ENCODE measurements at regions not wholly inside any gene's neighbourhood (a gene's known extent, or its start where the extent isn't known, plus 50 kb on each side); places are given as distances from the start of the nearest gene placed in this dataset.

DNA sequence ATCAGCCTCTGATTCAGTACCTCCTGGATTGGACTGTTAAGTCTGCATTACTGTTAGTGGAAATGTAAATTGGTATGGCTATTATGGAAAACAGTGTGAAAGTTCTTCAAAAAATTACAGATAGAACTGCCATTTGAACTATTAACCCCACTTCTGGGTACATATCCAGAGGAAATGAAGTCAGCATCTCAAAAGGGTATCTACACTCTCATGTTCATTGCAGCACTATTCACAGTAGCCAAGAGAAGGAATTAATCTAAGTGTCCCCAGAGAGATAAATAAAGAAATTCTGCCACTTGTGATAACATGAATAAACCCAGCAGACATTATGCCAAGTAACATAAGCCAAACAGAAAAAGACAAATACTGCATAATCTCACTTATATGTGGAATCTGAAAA is 676.0 kb downstream of the PLA2G4A start:
- TF ChIP-seq, protein P1, sequence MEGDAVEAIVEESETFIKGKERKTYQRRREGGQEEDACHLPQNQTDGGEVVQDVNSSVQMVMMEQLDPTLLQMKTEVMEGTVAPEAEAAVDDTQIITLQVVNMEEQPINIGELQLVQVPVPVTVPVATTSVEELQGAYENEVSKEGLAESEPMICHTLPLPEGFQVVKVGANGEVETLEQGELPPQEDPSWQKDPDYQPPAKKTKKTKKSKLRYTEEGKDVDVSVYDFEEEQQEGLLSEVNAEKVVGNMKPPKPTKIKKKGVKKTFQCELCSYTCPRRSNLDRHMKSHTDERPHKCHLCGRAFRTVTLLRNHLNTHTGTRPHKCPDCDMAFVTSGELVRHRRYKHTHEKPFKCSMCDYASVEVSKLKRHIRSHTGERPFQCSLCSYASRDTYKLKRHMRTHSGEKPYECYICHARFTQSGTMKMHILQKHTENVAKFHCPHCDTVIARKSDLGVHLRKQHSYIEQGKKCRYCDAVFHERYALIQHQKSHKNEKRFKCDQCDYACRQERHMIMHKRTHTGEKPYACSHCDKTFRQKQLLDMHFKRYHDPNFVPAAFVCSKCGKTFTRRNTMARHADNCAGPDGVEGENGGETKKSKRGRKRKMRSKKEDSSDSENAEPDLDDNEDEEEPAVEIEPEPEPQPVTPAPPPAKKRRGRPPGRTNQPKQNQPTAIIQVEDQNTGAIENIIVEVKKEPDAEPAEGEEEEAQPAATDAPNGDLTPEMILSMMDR (IDR thresholded peaks at IDR 0.05; ENCODE audit: low read depth, low read length, missing input control): no peak
- no peak for TF ChIP-seq TAF1 (conservative IDR thresholded peaks at IDR 0.05)
- TF ChIP-seq, protein P2, sequence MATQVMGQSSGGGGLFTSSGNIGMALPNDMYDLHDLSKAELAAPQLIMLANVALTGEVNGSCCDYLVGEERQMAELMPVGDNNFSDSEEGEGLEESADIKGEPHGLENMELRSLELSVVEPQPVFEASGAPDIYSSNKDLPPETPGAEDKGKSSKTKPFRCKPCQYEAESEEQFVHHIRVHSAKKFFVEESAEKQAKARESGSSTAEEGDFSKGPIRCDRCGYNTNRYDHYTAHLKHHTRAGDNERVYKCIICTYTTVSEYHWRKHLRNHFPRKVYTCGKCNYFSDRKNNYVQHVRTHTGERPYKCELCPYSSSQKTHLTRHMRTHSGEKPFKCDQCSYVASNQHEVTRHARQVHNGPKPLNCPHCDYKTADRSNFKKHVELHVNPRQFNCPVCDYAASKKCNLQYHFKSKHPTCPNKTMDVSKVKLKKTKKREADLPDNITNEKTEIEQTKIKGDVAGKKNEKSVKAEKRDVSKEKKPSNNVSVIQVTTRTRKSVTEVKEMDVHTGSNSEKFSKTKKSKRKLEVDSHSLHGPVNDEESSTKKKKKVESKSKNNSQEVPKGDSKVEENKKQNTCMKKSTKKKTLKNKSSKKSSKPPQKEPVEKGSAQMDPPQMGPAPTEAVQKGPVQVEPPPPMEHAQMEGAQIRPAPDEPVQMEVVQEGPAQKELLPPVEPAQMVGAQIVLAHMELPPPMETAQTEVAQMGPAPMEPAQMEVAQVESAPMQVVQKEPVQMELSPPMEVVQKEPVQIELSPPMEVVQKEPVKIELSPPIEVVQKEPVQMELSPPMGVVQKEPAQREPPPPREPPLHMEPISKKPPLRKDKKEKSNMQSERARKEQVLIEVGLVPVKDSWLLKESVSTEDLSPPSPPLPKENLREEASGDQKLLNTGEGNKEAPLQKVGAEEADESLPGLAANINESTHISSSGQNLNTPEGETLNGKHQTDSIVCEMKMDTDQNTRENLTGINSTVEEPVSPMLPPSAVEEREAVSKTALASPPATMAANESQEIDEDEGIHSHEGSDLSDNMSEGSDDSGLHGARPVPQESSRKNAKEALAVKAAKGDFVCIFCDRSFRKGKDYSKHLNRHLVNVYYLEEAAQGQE (IDR thresholded peaks at IDR 0.05): no peak
- TF ChIP-seq, protein P3, sequence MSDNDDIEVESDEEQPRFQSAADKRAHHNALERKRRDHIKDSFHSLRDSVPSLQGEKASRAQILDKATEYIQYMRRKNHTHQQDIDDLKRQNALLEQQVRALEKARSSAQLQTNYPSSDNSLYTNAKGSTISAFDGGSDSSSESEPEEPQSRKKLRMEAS (IDR thresholded peaks at IDR 0.05): no peak
- no peak for TF ChIP-seq SP1 (IDR thresholded peaks at IDR 0.05)

Measured in liver (tissue), 3 donors.